Thoracic aorta (tissue), 2 donors: ENCODE measurements at regions not wholly inside any gene's neighbourhood (a gene's known extent, or its start where the extent isn't known, plus 50 kb on each side); places are given as distances from the start of the nearest gene placed in this dataset.

Source experiments
- ATAC-seq: fragments of 150-250 bp; one replicate; pipeline ENCODE4 v1.8.0; 2017; ENCODE audit warnings: low read depth; ENCODE audit not compliant: insufficient number of reproducible peaks, low FRiP score
- DNase-seq: peaks from one replicate; pipeline ENCODE4 v3.0.0-alpha.2; 2020; ENCODE audit warnings: low spot score
- H3K27ac ChIP-seq, 2 donors: fragments of 200-600 bp; sonication (generic); 1 replicate in 1 of 2; 2 replicates in 1 of 2; pipeline ENCODE4 v1.5.1; 2016; ENCODE audit warnings: mild to moderate bottlenecking in 2 of 2, moderate library complexity in 2 of 2
- H3K27me3 ChIP-seq: fragments of 200-600 bp; sonication (generic); replicated peaks from 2 replicates; pipeline ENCODE4 v1.6.0; 2016; ENCODE audit warnings: mild to moderate bottlenecking; ENCODE audit not compliant: insufficient read depth
- H3K36me3 ChIP-seq: fragments of 200-600 bp; sonication (generic); one replicate; pipeline ENCODE4 v1.5.1; 2016
- H3K4me1 ChIP-seq, 2 donors: fragments of 200-600 bp; sonication (generic); 1 replicate in 1 of 2; 2 replicates in 1 of 2; pipeline versions ENCODE4 v1.5.1 to v1.6.0; 2016; ENCODE audit warnings: low read depth in 2 of 2, mild to moderate bottlenecking in 1 of 2; ENCODE audit not compliant: control insufficient read depth in 1 of 2
- H3K4me3 ChIP-seq: fragments of 200-600 bp; sonication (generic); 2 replicates; pipeline ENCODE4 v1.5.1; 2016; ENCODE audit warnings: mild to moderate bottlenecking
- H3K9me3 ChIP-seq: fragments of 200-600 bp; sonication (generic); 2 replicates; pipeline ENCODE4 v1.5.1; 2016
- CTCF ChIP-seq: fragments of 200-600 bp; sonication (generic); IDR thresholded peaks from one replicate; pipeline ENCODE4 v1.5.1; 2019; ENCODE audit warnings: antibody characterized with exemption

- H3K36me3 ChIP-seq = no peaks in the 10 kb centered on the region
- no peaks in the 10 kb centered on the region for H3K9me3 ChIP-seq
- TF ChIP-seq CTCF = no peak
- H3K4me1 ChIP-seq = no peaks in the 10 kb centered on the region
- no peak for ATAC-seq
- no peak for DNase-seq
- no peaks in the 10 kb centered on the region for H3K27me3 ChIP-seq
- no peak overlapping the region for H3K27ac ChIP-seq
- no peak overlapping the region for H3K4me3 ChIP-seq
Measured at GRCh38 chr20:57006411-57007170, 259.9 kb downstream of the BMP7 start.

- no peak for DNase-seq
- Histone ChIP-seq H3K4me1 (no peaks in the 10 kb centered on the region), H3K4me3 (no peak overlapping the region), H3K27ac (no peak overlapping the region), H3K9me3 (no peaks in the 10 kb centered on the region), H3K36me3 (no peaks in the 10 kb centered on the region), H3K27me3 (no peaks in the 10 kb centered on the region)
- no peak for TF ChIP-seq CTCF
- no peak for ATAC-seq
Measured at GRCh38 chr20:57007171-57007540, 259.3 kb downstream of the BMP7 start.

GRCh38 chr20:57008217-57008616 lies 258.2 kb downstream of the BMP7 start:
- Histone ChIP-seq H3K4me1 (no peaks in the 10 kb centered on the region), H3K4me3 (no peak overlapping the region), H3K36me3 (no peaks in the 10 kb centered on the region), H3K27me3 (no peaks in the 10 kb centered on the region), H3K9me3 (no peaks in the 10 kb centered on the region), H3K27ac (no peak overlapping the region)
- ATAC-seq (no peak), DNase-seq (no peak)
- TF ChIP-seq CTCF = no peak

GRCh38 chr20:57009355-57009754 lies 257.1 kb downstream of the BMP7 start:
- DNase-seq (no peak), ATAC-seq (no peak)
- TF ChIP-seq CTCF = no peak

GRCh38 chr20:57009775-57010174 lies 256.7 kb downstream of the BMP7 start:
- ATAC-seq (no peak), DNase-seq (no peak)
- no peak for TF ChIP-seq CTCF
- no peaks in the 10 kb centered on the region for H3K27me3 ChIP-seq
- no peaks in the 10 kb centered on the region for H3K36me3 ChIP-seq
- H3K27ac ChIP-seq = no peak overlapping the region
- H3K4me1 ChIP-seq = no peaks in the 10 kb centered on the region
- H3K9me3 ChIP-seq = no peaks in the 10 kb centered on the region
- H3K4me3 ChIP-seq = no peak overlapping the region

More at GRCh38 chr20:57009355-57009754, 257.1 kb downstream of the BMP7 start:
- H3K4me1 ChIP-seq = no peaks in the 10 kb centered on the region
- H3K9me3 ChIP-seq = no peaks in the 10 kb centered on the region
- no peaks in the 10 kb centered on the region for H3K27me3 ChIP-seq
- H3K4me3 ChIP-seq = no peak overlapping the region
- H3K27ac ChIP-seq = no peak overlapping the region
- H3K36me3 ChIP-seq = no peaks in the 10 kb centered on the region
